ENCODE measurements at regions not wholly inside any gene's neighbourhood (a gene's known extent, or its start where the extent isn't known, plus 50 kb on each side); places are given as distances from the start of the nearest gene placed in this dataset.
"Not testable (repeated sequence)": the region's sequence is repeated elsewhere in the genome, so short reads cannot be mapped to it uniquely, and the experiment has no call there.

GRCh38 chr1:21367973-21368514, 71.9 kb upstream of the NBPF3 start:
- TF ChIP-seq EZH2 (IDR thresholded peaks at IDR 0.05; ENCODE audit: insufficient read depth, poor library complexity, severe bottlenecking); EZH2phosphoT487 (IDR thresholded peaks at IDR 0.05; ENCODE audit: insufficient read depth, low read depth): not testable (repeated sequence)

Measured in GM23248 (cell line).